DMS 273 (cell line): ENCODE measurements at regions not wholly inside any gene's neighbourhood (a gene's known extent, or its start where the extent isn't known, plus 50 kb on each side); places are given as distances from the start of the nearest gene placed in this dataset.
A peak's percentile ranks its signal among the peaks of the same experiment; 100 is the strongest.
"Not testable (repeated sequence)": the region's sequence is repeated elsewhere in the genome, so short reads cannot be mapped to it uniquely, and the experiment has no call there.

Source experiments
- DNase-seq: peaks from one replicate; lab custom pipeline; 2025; ENCODE audit not compliant: unreplicated experiment; lab: John Stamatoyannopoulos, UW

DNA sequence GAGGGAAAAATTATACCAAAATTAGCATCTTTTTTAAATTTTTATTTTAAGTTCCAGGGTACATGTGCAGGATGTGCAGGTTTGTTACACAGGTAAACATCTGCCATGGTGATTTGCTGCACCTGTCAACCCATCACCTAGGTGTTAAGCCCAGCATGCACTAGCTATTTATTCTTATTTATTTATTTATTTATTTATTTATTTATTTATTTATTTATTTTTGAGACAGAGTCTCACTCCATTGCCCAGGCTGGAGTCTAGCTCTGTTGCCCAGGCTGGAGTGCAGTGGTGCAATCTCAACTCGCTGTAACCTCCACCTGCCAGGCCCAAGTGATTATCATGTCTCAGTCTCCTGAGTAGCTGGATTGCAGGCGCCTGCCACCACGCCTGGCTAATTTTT is 137.7 kb upstream of the NEBL start:
- DNase-seq, result not testable (repeated sequence)

DNA sequence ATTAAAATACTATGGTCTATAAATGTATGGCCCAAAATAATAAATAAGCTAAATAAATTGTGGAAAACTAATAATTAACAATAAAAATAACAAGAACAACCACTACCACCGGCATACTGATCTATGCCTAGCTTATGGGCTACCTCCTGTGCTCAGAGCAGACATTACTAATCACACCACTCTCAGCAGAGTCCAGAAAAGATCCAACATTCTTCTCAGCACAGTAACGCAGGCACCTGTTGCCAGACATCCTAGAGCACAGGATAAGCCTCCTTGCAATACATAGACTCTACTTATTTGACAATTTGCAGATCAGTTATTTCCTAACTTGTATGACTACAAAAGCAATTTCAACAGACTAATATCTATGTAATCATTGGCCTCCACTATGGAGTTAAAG is 137.1 kb upstream of the NEBL start:
- DNase-seq, result no peak

DNA sequence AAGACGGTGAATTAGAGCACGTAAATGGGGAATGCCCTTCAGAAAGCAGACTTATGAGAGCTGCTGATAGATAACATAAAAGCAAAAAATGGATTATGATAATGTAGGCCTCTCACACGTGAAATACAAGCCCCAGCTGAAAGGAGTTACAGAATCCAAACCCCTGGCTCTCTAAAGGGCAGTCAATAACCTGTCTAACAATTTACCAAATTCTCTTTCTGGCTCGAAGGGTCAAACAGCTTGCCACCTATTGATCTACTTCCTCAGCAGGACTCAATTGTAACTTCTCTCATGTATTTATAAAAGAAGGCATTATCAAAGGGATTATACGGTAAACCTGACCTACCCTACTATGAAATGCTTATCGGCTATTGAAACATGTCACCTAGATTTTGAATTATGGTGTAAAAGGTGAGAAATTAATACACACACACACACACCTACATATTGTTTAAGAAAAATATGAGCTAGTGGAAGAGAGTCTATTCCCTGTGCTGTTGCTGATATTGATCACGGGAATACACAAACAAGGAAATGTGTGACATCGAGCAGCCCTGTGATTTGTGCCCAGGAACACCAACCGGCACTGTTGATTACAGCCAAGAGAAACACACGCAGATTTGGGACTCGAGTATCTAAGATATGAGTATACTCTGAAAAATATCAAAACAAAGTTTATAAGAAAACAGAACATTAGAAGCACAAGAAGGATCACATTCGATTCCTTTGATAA is 135.6 kb upstream of the NEBL start:
- DNase-seq, result no peak

DNA sequence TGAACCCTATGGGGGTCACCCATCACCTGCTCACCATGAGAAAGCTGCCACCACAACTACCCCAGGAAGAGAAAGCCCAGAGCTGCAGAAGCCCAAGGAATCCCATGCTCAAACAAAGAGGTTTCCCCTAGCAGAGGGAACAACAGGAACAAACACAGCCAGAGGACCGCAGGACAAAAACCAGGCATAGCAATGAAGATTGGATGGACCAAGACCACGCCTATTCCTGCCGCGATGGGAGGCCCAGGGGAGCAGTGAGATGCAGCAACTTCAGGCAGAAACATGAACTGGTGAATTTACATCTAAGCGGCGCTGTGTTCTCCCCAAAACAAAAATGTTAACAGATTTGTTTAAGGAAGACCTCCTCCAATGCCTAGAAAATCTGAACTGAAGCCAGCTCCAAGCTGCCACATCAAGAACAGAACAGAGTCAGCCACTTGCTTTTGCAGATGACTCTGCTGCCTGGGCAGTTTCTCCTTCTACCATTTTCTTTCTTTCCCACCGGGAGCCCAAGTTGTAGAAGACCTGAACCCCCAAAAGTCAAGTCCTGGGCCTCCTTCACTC is 134.2 kb upstream of the NEBL start:
- no peak for DNase-seq

DNA sequence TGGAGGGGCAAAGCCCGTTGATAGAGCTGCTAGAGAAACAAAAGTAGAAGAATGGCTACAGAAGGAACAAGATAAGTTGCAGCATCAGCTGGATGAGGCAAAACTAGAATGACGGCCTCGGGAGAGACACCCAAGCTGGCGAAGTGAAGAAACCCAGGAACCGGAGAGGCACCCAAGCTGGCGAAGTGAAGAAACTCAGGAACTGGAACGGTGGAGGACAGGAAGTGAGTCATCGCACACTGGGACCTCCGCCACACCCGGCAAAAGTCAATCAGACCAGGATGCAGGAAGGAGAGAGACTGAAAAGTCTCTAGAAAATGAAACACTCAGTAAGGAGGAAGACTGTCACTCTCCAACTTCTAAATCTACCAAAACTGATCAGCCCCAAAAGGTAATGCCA is 133.0 kb upstream of the NEBL start:
- no peak for DNase-seq

DNA sequence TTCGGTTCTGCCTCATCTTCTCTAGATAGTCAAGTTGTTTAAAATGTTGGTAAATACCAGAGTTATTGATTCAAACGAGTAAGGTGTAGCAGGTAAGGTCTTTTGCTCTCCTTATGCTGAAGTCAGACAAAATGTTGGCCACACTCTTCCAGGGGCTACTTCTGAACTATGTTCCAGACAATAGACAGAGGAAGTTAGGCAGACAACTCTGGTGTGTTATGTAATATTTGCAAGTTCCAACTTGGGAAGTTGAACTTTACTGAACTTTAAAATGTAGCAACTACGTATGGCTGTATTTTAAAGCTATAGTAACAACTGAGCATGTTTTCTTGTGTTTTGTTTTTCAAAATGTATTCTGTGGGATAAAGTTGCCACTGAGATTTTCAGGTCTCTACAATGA is 125.7 kb upstream of the NEBL start:
- no peak for DNase-seq

DNA sequence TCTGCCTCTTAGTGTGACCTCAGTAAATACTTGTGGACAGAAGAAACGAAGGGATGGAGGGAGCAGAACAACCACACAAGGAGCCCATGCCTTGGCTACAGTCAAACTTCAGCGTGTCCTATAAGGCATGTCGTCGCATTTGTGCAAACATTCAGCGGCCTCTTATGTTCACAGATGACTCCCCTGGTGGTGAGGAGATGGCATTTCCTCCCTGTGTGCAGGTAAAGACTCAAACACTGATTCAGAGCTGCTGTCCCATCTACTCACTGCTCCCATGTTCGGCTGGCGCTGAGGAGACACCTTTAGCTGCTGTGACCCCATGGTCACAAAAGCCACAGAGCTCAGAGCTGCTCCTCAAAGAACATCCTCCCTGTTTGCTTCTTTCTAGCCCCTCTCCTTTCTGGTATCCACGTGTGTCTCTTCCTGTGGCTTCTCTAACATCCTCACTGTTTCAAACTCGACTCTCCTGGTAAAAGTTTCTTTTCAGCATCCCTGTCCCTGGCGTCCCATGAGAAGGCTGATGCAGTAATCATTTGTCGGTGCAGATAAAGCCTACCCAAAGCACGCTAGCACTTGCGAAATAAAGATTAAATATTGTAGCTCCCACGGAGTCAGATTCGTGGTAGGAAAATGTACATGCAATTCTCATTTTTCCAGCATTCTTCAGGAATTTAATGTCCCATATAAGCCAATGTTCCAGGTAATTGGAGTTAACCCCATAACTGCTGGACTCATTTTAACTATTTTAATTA is 124.9 kb upstream of the NEBL start:
- DNase-seq, result no peak

DNA sequence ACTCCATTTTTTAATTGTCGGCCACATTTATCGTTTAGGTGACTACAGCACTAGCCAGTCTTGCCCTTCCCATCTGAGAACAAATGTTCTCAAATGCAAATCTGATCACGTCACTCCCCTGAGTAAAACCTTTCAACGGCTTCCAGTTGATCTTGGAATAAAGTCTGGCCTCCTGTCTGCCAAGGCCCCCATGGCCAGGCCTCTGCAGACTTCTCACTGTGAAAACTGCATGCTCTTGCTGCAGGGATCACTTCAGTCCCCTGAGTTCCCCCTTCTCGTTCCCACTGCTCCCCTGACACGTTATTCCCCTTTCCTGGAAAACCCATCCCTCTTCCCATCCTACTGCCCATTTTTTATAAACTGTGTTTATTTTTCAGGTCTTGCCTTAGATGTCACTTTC is 124.1 kb upstream of the NEBL start:
- no peak for DNase-seq

DNA sequence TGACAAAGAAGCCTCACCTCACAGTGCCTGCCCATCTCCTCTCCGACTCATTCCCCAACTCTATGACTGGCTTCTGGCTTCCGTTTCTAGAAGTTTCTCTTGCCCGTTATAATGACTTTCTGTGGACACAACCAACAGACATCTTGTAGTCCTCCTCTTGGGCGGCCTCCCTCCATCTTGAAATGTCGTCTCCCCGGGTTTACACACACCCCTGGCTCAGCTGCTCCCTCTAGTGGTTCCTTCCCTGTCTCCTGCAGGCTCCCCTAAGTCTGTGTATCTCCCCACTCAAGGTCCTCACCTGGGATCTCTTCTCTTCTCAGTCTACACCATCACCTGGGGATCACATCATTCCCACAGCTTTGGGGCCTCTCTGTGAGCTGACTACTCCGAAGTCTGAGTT is 123.4 kb upstream of the NEBL start:
- DNase-seq, result peak; percentile 37

DNA sequence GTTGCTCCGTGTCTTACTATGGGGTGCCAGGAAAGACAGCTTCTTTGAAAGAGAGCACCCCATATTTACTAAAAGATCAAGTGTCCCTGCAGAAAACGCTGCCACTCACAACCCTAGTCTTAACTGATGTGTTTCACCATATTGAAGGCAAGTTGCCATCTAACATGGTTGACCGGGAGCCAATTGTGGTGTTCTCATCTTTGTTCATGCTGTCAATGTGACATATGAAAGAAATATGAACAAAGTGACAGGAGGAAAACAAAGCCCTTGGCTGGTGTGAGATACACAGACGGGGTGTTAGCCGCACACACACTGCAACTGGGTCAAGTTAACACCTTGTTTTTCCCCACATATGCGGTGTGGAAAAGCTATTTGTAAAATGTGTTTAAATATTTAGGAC is 122.3 kb upstream of the NEBL start:
- DNase-seq, result no peak

DNA sequence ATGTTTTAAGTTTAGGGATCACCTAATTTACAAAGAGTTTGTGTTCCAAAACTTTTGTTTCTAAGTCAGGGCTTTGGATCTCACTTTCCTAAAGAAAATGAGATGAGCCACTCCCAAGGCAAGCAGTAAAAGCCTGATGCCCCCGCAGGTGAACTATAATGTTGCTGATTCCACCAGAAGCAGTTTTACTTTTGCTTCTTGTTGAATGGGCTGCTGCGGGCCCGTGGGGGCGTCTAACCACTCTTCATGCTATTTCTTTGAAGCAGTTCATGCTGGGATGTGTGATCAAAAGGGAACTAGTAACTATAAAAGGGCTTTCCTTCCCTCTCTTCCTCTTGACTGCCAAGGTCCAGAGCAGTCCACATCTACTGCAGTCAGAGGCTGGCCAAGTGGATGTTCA is 118.7 kb upstream of the NEBL start:
- no peak for DNase-seq

DNA sequence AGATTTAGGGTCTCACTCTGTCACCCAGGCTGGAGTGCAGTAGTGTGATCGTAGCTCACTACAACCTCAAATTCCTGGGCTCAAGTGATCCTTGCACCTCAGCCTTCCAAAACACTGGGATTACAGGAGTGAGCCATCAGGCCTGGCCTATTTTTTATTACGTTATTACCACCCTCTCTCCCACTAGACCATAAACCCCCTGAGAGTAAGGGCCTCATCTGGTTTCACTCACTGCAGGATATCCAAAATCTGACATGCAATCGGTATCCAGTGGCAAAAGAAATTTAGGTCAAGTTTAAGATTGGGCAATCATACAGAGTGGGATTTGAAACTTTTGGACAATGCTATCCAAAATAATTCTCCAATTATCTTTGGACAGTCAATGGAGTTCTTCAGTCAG is 117.0 kb upstream of the NEBL start:
- DNase-seq, result no peak

DNA sequence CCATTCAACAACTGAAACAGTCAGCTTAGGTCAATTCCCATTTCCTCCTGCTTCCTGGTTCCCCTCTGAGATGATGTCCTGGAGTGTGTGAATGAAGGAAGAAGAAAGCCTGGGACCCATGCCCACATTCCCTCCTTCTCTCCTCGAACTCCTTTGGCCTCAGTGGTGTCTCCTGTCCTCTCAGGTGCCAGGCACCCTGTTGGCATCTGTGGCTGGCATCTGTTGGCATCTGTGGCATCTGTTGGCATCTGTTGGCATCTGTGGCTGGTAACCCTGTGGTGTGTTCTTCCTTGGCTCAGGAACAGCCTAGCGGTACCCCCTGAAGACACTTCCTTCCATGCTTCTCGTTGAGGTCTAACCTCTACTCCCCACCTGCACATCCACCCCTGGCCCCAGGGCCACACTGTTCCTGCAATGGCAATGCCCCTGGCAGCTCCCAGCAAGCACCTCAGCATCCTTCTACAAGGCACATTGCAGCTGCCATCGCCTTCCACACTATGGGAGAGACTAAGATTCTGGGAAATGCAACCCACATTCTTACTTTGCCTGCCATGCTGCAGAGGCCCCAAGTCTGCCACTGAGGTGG is 114.4 kb upstream of the NEBL start:
- DNase-seq, result no peak

DNA sequence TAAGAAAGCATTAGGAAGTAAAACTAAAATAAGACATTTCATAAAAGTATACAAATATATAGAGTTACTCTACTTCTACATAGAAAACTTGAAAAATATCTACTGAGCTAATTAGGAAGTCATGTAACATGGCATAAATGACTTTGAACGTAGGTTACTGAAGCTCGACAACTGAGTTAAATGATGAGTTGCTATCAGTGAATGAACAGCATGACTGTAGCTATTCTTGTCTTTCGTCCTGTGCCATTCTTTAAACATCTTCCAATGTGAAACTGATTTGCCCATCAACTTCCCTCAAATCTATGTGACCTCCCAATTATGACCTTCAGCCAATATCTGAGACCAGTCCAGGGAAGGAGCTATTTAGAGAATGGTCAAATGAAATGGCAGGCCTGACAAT is 113.5 kb upstream of the NEBL start:
- no peak for DNase-seq

DNA sequence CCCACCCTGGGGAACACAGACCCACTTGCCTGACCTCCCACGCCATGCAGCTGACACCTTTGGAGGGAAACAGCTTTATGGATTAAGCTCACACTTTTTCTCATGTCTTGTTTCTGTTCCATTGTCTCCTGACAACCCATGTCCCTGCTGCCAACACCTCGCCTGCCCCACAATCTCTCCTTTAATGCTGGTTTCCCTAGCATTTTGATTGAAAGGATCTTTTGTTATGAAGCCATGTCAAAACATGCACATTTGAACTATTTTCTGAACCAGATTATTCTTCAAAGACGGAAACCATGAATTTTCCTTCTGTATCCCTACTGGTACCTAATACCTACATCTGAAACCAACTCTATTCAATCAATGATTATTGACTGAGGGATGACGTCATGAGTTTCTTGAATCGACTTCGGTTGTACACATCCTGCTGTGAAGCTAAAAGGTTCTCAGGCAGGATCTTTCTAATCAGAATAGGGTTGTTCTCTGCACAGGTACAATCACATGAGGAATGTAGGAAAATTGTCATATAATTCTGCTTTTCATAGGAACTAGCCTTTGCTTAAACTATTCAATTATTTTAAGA is 106.2 kb upstream of the NEBL start:
- no peak for DNase-seq

DNA sequence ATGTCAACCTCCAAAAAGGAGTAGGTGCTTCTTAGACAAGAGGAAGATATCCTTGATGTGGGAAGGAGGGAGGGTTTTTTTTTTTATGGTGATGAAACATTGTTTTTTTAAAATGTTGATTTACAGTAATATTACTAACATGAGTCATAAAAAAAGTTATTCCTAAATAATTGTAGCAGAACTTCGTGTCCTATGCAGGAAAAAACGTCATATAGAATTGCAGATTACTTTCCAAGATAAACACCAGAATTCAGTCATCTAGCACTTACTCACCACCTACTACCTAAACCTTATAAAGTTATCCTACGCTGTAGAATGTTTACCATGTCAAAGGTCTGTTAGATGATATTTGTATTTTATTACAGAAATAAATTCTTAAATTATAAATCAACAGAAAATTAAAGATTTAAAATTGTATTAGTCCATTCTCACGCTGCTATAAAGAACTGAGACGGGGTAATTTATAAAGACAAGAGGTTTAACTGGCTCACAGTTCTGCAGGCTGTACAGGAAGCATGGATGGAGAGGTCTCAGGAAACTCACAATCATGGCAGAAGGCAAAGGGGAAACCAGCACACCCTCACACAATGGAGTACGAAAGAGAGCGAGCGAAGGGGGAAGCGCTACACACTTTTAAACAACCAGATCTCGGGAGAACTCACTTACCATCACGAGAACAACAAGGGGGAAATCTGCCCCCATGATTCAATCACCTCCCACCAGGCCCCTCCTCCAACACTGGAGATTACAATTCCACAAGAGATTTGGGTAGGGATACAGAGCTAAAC is 105.2 kb upstream of the NEBL start:
- DNase-seq, result no peak

DNA sequence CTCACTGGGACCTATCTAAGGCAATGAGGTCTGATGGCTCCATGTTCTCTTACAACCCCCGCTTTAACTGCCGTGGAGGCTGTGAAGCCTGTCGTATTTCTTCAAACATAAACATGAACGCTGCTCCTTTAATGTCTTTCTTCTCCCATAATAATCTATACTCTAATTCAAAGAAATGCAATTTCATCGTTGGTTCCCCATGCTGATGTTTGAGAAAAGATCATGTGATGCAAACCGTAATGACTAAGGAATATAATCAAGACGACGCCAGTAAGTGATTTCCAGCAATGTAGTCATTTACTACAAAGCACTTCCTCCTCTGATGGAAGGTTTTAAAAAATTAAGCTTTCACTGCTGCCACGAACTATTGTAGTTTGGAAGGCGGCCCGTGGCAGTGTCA is 102.6 kb upstream of the NEBL start:
- DNase-seq, result no peak

DNA sequence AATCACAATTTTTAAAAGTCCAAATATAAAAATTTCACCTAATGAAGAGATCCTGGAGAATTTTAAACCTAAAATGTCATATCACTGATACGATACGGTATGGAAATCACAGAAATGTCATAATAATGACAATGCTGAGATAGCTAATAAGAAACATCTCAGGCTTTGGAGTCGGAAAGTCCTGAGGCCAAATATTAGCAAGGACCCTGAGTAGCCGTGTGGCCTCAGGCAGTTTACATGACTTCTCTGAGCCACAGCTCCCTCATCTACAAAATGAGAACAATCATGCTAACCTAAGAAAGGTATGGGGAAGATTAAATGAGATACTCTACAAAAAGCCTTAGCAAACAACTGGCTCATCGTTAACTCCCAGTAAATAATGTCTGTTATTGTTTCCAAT is 100.9 kb upstream of the NEBL start:
- DNase-seq, result no peak

DNA sequence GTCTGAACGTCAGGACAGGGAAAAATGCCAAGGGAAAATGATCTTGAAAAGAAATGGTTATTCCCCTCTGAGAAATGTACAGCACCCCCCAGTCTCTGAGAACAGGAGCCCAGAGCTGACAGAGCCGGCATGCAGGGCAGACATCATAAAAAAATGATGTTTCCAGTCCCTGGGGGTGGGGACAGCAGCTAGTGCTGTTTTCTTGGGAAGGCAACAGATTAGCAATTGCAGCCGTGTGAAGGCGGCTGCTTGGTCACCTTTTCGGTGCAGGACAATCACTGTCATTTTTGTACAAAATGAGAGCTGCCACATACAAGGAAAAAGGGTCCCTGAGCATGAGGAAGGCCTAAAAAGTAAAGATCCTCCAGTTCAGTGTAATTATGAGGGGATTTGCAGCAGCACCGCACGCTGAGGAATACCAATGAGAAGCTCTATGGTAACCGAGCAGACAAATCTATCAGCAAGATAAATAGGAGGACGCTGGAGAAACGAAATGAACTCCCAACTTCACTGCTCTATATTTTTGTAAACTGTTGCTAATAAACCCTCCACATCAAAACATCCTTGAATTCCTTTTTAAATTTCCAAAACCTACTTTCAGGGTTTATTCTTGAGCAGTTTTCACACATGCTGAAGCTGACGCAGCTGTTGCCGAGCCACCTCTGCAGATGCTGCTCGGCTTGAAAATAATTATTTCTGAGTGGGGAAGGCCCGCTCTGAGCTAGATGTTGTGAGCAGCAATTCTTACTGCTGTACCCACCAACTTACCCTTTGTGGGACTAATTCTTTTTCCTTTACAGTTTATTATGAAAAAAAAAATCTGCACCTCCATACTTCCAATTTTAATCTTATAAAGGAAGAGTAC is 98.2 kb upstream of the NEBL start:
- DNase-seq, result no peak
